ENCODE measurements at regions not wholly inside any gene's neighbourhood (a gene's known extent, or its start where the extent isn't known, plus 50 kb on each side); places are given as distances from the start of the nearest gene placed in this dataset.

DNA sequence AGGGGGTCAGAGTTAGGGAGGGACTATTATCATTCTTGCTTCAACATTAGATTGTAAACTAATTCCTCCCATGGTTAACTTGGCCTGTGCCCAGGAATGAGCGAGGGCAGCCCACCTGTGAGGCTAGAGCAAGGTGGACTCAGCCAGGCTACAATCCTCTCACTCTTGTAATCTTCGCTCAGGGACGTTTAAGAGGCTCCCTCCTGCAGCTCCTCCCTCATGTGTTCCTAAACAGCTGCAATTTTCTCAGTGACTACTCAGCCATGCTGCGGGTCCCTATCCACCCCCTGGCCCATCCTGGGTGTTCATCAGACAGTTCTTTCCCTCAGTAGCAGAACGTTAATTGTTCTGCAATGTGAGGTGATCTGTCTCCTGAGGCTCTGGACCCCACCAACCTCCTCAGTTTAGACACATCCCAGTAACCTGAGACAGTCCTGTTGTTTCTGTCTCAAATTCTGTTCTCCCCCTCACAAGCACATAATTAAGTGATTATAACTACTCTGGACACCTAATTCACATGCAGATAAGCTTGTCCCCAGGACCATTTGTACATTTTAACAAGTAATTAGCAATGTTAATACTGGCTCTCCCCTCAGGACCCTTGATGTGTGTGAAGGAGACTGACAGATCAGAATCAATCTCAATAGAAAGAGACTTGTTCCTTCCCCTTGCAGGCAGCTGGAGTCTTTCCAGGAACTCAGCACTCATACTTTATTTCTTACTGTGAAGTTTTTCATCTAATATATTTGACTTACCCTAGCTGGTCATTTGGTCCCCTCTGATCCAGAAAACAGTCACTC, 337.2 kb upstream of the B3GAT1 start:
- DNase-seq (ENCODE audit: low read depth), result no peak

DNA sequence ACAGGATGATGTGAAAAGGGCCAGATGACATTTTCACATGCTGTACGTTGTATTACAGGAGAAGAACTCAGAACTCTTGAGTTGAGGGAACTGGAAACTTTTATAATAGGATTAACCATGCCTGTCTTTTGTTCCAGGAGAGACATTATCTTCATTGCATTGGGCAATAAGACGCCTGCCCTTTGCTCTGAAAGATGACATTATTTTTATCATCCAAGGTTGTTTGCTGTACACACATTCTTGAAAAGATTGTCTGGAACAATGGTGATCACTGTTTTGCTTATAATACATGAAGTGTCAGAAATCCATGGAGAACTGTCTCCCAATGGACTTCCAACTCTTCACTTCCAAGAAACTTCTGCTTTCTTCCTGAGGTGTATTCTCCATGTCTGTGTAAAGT, 334.6 kb upstream of the B3GAT1 start:
- DNase-seq (ENCODE audit: low read depth), result no peak

DNA sequence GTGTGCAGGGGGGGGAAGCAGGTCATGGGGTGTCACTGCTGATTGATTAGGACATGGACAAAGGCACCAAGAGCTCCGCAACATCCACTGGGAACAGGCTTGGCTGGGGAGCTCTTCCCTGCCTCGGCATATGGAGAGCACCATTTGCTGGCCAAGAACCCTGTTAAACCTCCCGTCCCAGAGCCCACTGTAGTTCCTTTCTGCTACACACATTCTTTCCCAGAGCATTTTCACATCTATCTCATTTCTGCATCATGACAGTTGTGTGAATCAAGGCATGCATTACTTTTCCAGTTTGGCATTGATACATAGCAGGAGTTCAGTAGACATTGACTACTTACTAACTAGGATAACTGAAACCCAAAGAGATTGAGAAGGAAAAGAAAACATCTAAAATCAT, 333.4 kb upstream of the B3GAT1 start:
- DNase-seq (ENCODE audit: low read depth), result no peak

DNA sequence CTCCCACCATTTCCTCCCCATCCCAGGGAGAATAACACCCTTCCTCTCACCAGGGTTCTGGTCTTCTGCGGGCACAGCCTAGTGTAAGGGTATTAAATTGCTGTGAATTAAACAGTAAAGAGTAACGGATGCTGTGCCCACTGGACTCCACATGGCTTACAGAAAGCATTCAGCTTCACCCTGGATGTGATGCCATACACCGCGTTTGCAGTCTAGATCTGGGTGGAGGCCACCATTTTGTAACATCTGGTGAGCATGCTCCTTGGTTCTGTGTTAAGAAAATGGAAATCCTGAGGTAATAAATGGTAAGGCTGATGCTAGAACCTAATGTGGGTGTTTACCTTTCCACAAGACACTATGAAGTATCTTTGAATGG, 331.8 kb upstream of the B3GAT1 start:
- DNase-seq (ENCODE audit: low read depth), result no peak

DNA sequence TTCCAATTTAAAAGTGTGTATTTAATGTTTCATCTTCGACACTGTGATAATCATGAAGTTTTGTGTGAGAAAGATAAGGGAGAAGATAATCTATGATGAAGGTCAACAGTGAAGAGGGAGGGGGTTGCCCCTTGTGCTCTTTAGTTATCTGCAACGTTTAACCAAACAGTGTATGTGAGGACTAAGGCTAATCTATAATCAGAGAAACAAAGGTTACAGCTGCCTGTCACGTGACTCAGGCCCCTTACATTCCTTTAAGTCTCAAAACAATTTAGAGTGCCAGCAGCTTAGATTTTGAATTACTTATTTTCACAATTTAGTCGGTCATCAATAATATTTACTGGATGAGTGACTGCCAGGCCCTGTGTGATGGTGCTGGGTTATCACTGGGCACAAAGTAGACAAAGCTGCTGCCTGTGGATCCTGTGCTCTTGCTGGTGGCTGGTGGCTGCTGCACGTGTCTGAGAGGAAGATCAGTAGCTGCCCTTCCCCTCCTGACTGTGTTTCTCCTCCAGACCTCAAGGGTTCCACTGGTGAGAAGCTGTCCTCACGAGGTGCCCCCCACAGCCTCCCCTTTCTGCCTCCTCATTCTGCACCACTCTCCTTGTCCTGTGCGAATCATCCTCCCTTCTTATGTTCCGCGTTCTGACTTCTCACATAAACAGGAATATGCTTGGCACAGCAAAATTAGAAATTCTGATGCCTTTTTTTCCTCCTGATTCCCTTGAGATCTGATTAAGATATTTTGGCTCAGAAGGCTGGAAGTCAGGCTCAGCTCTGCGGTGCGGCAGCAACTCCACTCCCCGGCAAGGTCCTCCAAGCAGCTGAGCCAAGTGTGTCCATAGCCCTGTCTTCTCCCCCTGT, 331.1 kb upstream of the B3GAT1 start:
- no peak for DNase-seq (ENCODE audit: low read depth)

DNA sequence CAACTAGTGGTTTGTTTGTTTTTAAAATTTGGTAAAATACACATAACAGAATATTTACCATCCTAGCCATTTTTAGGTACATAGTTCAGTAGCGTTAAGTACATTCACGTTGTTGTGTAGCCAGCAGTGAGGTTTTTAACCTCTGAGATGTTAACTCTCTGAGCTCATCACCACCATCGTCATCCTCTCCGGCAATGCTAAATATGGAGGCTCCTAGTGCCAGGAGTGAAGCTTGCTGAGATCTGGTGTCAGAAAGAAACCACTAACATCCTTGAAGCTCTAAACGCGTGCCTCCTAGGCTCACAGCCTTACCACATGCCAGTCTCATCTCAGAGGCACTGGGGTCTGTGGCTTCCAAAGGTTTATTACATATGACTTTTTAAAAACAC, 330.2 kb upstream of the B3GAT1 start:
- DNase-seq (ENCODE audit: low read depth), result no peak

DNA sequence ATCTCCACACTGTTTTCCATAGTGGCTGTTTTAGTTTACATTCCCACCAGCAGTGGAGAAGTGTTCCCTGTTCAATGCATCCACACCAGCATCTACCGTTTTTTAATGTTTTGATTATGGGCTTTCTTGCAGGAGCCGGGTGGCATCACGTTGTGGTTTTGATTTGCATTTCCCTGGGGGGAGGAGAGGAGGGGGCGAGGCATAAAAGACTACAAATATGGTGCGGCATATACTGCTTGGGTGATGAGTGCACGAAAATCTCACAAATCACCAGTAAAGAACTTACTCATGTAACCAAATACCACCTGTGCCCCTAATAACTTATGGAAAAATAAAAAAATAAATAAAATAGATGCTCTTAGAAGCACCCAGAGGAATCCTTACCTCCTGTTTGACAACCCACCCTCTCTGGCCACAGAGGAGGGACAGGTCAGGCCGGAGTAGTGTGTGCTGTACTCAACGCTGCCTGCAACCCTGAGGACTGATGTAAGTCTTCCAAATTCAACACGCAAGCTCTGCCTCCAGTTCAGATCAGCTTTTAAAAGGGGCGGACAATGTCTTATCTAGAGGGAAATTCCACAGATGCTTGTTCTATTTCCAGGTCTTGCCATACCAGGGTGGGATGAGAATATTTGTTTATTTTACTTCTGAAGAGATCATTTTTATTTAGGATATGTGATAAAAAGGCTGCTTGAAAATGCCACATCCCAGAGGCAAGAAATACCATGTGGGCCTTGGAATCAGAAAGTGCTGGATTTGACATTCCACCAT, 329.6 kb upstream of the B3GAT1 start:
- no peak for DNase-seq (ENCODE audit: low read depth)

DNA sequence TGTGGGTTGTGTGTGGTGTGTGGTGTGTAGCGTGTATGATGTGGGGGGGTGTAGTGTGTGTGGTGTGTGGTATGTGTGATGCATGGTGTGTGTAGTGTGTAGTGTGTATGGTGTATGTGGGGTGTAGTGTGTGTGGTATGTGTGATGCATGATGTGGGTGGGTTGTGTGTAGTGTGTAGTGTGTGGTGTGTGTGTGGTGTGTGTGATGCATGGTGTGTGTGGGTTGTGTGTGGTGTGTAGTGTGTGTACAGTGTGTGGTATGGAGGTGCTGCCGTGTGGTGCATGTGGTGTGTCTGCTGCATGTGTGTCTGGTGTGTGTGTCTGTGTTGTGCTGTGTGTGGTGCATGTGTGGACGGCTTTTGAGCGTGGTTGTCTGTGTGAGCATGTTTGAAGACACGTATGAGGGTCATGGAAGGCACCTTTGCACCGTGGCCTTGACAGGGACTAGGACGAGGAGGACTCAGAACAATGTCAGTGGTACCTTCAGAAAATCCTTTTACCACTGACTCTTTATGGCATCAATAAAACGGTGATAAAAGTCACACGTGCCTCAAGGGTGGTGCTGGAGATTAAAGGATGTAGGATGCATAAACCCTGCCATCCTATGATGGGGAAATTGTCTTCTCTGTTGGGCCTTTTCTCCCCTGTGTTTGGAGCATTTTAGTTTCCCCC, 328.7 kb upstream of the B3GAT1 start:
- no peak for DNase-seq (ENCODE audit: low read depth)

DNA sequence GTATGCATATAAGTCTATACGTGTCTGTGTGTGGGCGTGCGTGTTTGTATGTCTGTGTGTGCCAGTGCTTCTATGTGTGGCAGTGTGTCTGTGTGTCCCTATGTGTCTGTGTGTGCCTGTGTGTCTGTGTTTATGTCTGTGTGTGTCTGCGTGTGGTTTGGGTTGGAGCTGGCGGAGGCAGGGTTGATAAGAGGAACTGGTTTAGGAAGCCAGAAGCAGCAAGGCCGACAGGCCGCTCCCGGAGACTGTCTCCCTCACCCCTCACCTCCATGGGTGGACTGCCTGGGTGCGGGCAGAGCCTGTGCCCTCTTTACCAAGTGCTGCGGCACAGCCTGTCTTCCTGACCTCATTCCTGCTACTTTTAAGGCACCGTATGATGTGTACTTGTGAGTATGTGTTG, 327.1 kb upstream of the B3GAT1 start:
- DNase-seq (ENCODE audit: low read depth), result no peak

DNA sequence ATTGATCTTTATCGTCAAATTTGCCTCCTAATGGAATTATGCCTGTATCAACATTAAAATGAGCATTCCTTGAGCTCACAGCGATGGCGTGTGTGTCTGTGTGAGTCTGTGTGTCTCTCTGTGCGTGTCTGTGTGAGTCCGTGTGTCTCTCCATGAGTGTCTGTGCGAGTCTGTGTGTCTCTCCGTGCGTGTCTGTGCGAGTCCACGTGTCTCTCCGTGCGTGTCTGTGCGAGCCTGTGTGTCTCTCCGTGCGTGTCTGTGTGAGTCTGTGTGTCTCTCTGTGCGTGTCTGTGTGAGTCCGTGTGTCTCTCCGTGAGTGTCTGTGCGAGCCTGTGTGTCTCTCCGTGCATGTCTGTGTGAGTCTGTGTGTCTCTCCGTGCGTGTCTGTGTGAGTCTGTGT, 326.5 kb upstream of the B3GAT1 start:
- DNase-seq (ENCODE audit: low read depth), result no peak

DNA sequence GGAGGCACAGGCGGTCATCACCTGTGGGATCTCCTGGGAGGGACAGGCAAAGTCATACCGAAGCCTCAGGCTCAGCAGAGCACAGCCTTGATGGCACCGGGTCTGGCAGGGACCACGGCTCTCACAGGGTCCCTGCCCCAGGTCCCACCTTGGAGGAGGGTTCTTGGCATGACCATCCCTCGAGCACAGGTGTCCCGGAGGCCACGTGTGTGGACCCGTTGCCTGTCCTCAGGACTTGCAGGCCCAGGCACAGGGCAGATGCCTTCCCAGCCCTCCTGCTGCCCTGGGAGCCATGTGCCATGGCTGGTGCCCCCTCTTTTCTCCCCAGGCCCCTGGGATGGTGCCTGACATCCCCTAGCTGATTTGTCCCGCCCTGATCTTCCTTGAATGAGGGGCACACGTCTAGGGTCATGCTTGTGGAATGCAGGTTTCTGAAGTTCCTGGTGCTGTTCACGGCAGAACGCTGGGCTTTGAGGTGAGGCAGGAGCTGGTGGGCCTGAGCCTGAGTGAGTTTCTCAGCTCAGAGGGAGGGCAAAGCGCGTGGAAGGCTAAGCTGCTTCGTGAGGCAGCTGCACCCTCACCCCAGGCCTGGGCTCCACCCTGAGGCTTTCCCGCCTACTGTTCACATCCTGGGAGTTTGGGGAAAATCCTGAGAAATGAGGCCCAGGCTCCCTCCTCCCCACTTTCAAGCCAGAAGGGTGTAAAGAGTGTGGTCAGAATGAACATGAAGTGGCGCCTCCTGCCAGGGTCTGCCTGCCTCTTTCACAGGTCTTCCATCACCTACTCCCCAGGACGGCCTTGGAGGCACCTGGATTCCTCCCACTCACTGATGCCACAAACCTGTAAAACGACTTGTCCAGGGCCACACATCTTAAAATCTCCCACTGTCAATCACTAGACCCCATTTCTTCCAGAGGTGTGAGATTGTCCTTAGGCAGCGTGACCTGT, 325.8 kb upstream of the B3GAT1 start:
- DNase-seq (ENCODE audit: low read depth), result no peak

DNA sequence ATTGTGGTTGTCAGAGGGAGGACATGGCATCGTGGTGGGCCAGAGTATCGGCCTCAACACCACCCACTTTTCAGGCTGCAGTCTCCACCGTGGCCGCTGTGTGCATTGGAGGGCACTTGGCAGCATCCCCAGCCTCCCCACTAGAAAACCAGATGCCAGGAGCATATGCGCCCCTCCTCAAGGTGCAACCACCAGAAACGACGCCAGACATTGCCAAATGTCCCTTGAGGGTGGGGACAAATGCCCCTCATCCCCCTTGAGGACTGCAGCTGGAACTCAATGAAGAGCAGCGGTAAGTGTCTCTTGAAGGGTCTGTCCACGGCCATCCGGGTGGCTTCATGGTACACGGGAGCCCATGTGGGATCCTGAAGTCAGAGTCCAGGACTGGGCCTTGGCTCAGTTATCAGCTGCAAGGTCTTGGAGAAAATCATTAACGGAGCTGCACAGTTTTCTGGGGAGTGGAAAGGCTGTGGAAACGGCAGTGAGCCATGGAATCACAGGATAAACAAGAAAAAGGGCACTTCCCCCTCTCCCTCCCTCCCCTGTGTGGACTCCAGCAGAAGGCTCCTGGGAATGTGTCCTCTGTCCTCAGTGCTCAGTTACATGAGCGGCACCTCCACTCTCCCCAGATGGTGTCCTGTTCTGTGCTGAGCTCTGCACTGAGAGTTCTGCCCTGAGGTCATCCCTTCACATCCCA, 324.4 kb upstream of the B3GAT1 start:
- no peak for DNase-seq (ENCODE audit: low read depth)

DNA sequence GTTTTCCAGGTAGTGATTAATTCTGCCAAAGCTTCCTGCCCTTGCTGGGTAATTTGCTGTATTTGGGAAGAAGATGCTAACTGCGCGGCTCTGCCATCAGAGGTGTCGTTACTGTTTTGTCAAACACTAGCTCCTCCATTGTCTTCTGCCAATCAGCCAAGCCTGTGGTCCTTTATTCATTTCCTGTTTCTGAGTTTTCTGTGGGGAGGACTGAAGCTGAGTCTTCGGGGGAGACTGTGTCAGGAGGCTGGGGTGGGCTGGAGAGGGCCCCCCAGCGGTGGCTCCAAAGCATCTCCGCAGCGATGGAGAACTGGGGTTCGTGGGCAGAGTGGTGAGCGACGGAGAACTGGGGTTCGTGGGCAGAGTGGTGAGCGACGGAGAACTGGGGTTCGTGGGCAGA, 322.9 kb upstream of the B3GAT1 start:
- DNase-seq (ENCODE audit: low read depth), result no peak

DNA sequence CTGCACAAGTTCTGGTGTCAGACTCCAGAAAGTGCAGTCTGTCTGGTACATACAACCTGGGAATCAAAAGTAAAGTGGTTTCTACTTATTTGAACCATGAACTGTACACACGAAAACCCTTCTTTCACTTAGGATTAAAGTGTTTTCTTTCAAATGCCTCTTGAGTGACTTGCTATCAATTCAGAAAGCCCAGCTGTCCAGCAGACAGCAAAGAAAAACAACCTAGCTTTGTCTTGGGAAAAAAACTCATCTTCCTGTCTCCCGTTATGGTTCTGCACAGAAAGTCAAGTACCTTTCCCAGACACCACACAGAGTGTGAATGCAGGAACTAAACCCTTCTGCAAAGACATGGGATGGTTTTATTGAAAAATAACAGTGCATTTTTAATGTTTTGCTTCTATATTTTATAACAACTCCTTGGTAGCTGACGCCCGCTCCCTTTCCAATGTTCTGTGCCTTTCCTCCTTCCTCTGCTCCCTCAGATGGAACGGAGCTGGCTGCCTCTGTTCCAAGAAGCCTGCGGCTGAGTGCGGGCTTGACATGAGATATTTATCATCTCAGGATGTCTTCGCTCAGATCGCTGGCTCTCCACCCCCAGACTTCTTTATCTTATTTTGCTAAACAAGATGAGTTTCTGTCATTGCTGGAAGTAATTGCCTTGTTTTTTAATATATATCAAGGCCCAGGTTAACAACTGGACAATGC, 322.3 kb upstream of the B3GAT1 start:
- DNase-seq (ENCODE audit: low read depth), result no peak

DNA sequence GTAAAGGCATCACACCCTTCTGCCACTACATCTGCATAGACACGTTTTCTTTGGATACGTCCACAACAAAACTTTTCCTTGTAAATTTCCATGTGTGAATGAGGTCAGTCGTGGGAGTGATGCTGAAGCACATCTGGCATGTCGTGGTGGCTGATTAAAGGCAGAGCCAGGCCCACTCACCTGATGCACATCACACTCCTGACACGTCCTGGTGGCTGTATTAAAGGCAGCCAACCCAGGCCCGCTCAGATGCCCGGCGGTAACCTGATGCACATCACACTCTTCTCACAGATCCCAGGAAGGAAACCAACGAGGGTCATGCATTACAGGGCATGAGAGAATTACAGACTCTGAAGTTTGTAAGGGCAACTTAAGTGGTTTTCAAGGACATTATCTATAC, 321.6 kb upstream of the B3GAT1 start:
- DNase-seq (ENCODE audit: low read depth), result no peak

DNA sequence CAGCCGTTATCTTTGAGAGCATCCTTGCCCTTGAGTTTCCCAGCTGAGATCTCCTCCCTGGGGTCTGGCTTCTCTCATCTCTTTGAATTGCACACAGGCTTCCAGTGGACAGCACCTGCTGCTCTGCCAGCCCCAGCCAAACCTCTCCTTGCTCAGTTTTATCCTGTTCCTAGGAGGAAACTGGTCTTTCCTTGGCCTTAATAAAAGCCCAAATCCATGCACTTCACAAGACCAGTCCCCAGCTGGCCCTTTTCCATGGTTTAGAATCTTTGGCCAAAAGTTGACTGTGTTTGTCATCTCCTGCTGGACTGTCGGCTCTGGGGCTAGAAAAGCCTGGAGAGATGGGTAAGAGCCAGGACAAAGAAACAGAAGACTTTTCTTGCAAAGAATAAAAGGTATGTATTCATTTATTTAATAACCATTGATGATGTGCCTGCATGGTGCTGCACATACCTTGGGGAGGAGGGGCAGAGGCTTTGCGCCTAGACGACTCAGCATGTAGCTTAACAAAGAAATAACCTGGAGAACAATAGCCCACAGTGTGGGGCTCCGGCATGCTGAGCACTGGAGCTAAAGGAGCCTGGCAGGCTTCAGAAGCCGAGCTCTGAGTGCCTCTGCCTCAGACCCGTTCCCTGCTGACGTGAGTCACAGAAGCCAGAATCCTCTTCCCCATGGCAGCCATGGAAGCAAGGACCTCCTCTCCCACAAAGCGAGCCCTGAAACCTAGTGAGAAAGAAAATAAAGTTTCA, 319.3 kb upstream of the B3GAT1 start:
- DNase-seq (ENCODE audit: low read depth), result no peak

DNA sequence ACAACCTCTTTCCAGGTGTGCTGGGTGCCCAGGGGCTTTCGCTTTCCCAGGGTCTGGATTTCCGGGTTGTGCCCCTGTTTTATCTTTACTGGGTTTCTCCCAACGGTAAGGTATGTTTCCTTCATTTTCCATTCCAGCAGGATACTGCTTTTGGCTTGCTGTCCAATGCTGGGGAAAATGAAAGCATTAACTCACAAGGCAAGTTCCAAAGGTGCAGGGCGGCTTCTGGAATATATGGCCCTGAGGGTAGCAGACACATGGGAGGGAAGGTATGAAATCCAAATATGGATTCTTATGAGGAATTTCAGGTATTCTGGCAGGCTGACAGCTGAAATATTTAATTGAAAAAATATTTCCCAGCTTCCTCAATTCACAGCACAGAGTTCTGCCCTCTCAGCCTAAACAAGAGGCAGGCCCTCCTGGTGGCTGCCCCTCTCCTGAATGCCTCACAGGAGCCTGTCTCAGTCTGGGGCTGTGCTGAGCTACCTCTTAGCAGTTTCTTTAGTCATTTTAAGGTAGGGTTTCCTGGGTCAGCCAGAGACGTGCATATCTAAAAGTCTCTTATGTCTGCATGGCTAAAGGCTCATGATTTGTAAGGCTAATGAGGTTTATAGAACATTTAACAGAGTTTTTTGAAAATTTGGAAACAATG, 318.6 kb upstream of the B3GAT1 start:
- DNase-seq (ENCODE audit: low read depth), result no peak

DNA sequence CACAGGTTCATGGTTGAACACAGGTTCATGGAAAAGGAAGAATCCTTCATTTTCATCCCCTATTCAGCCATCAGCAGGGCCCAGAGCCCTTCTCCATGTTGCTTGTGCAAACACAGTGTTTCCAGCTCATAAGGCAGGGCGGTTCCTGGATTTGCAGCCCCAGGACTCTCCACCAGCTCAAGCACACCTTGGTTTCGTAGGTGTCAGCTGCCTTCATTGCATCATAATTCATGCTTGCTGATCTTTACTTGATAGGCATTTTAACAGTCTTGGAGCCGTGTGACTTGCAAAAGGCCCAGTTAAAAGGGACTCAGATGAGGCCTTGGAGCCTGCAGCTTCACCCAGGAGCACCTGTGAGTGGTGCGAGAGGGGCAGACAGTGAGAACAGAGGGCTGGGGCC, 318.1 kb upstream of the B3GAT1 start:
- no peak for DNase-seq (ENCODE audit: low read depth)

Data from forelimb muscle (tissue), 1 donor.